ENCODE measurements at regions not wholly inside any gene's neighbourhood (a gene's known extent, or its start where the extent isn't known, plus 50 kb on each side); places are given as distances from the start of the nearest gene placed in this dataset.
"Not testable (repeated sequence)": the region's sequence is repeated elsewhere in the genome, so short reads cannot be mapped to it uniquely, and the experiment has no call there.

- Histone ChIP-seq H3K79me2 (ENCODE audit: insufficient read depth, low read length) (no peaks in the 10 kb centered on the region), H3K9me2 (replicated peaks; ENCODE audit: low read depth, low read length) (no peaks in the 10 kb centered on the region), H3K4me1 (ENCODE audit: insufficient read depth, low read length, poor library complexity, severe bottlenecking) (no peaks in the 10 kb centered on the region), H3K9me3 (ENCODE audit: insufficient read depth, low read depth, low read length) (no peaks in the 10 kb centered on the region), H4K20me1 (ENCODE audit: insufficient read depth, low read length, poor library complexity, severe bottlenecking) (no peaks in the 10 kb centered on the region), H3K4me3 (ENCODE audit: low read length, poor library complexity, severe bottlenecking) (no peak overlapping the region), H2AFZ (ENCODE audit: low read length) (no peak overlapping the region), H3K27me3 (ENCODE audit: insufficient read depth, low read length, poor library complexity, severe bottlenecking) (no peaks in the 10 kb centered on the region), H3K36me3 (ENCODE audit: insufficient read depth, low read length) (no peaks in the 10 kb centered on the region), H3F3A (ENCODE audit: low read depth) (no peaks in the 10 kb centered on the region), H3K9ac (ENCODE audit: low read depth, low read length, poor library complexity, severe bottlenecking) (no peak overlapping the region), H3K4me2 (ENCODE audit: low read depth, low read length, poor library complexity, severe bottlenecking) (no peak overlapping the region)
- TF ChIP-seq CTCF (conservative IDR thresholded peaks at IDR 0.05; ENCODE audit: low read length) (no peak), EZH2phosphoT487 (IDR thresholded peaks at IDR 0.05; ENCODE audit: borderline replicate concordance) (no peak)
These were observed 364.1 kb downstream of the CGGBP1 start for GRCh38 chr3:87694678-87695077.

GRCh38 chr3:87691109-87691508 is 367.7 kb downstream of the CGGBP1 start:
- Histone ChIP-seq H3K9me2 (replicated peaks; ENCODE audit: low read depth, low read length) (no peaks in the 10 kb centered on the region), H3K9ac (ENCODE audit: low read depth, low read length, poor library complexity, severe bottlenecking) (no peak overlapping the region), H4K20me1 (ENCODE audit: insufficient read depth, low read length, poor library complexity, severe bottlenecking) (no peaks in the 10 kb centered on the region), H2AFZ (ENCODE audit: low read length) (no peak overlapping the region), H3K4me2 (ENCODE audit: low read depth, low read length, poor library complexity, severe bottlenecking) (no peak overlapping the region), H3K79me2 (ENCODE audit: insufficient read depth, low read length) (no peaks in the 10 kb centered on the region), H3K27me3 (ENCODE audit: insufficient read depth, low read length, poor library complexity, severe bottlenecking) (no peaks in the 10 kb centered on the region), H3K4me3 (ENCODE audit: low read length, poor library complexity, severe bottlenecking) (no peak overlapping the region), H3K36me3 (ENCODE audit: insufficient read depth, low read length) (no peaks in the 10 kb centered on the region), H3F3A (ENCODE audit: low read depth) (no peaks in the 10 kb centered on the region), H3K9me3 (ENCODE audit: insufficient read depth, low read depth, low read length) (no peaks in the 10 kb centered on the region), H3K4me1 (ENCODE audit: insufficient read depth, low read length, poor library complexity, severe bottlenecking) (no peaks in the 10 kb centered on the region)
- TF ChIP-seq CTCF (conservative IDR thresholded peaks at IDR 0.05; ENCODE audit: low read length) (no peak), EZH2phosphoT487 (IDR thresholded peaks at IDR 0.05; ENCODE audit: borderline replicate concordance) (no peak)

GRCh38 chr3:87678984-87679660 is 379.7 kb downstream of the CGGBP1 start:
- H3K4me3 ChIP-seq (ENCODE audit: low read length, poor library complexity, severe bottlenecking); H2AFZ ChIP-seq (ENCODE audit: low read length); H3K36me3 ChIP-seq (ENCODE audit: insufficient read depth, low read length); H3K79me2 ChIP-seq (ENCODE audit: insufficient read depth, low read length); H3K9me3 ChIP-seq (ENCODE audit: insufficient read depth, low read depth, low read length); H3K27me3 ChIP-seq (ENCODE audit: insufficient read depth, low read length, poor library complexity, severe bottlenecking); H3F3A ChIP-seq (ENCODE audit: low read depth); H3K4me1 ChIP-seq (ENCODE audit: insufficient read depth, low read length, poor library complexity, severe bottlenecking); H3K4me2 ChIP-seq (ENCODE audit: low read depth, low read length, poor library complexity, severe bottlenecking); H3K9me2 ChIP-seq (replicated peaks; ENCODE audit: low read depth, low read length); H4K20me1 ChIP-seq (ENCODE audit: insufficient read depth, low read length, poor library complexity, severe bottlenecking); H3K9ac ChIP-seq (ENCODE audit: low read depth, low read length, poor library complexity, severe bottlenecking): not testable (repeated sequence)
